GM19452 (cell line): ENCODE measurements at regions not wholly inside any gene's neighbourhood (a gene's known extent, or its start where the extent isn't known, plus 50 kb on each side); places are given as distances from the start of the nearest gene placed in this dataset.
A peak's percentile ranks its signal among the peaks of the same experiment; 100 is the strongest.
"Not testable (repeated sequence)": the region's sequence is repeated elsewhere in the genome, so short reads cannot be mapped to it uniquely, and the experiment has no call there.

ENCODE experiments used
- ATAC-seq: cut with Tn5 transposase; IDR thresholded peaks from one replicate; pipeline ENCODE4 v1.9.1; 2021; ENCODE audit not compliant: unreplicated experiment

GRCh38 chr2:194725169-194725568 lies 931.9 kb upstream of the SLC39A10 start:
- no peak for ATAC-seq

DNA sequence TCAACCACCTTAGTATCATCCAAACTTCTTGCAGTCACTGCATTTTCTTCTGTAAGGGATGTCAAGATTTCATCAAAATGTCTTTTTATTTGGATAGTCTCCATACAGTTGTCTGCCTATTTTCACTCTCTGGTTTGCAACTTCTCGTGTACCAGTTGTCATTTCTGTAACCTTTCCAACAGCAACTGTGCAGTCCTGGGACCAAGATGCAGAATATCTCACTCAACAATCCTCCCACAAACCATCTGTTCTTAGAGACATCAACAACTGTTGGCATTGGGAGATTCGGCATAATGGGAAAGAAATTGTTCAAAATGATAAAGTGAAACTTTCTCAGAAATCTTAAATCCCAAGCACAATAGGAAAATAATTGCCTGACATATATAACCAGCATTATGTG lies 933.6 kb upstream of the SLC39A10 start:
- ATAC-seq, result no peak

DNA sequence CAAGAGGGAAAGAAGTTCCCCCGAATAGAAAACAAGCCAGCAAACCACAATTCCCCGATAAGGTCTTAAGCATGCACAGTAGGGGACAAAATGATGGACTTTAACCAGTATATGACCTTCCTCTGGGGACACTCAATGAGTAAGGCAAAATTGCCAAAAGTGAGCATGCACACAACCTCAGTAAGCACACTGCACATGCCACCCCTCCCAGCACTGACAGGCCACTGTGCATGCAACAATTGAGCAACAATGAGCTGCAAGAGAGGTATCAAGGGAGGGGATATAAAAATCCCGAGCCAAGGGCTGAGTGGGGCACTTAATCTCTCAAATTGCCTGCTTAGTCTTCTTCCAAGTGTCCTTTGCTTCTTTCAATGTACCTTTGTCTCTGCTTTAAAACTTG lies 935.8 kb upstream of the SLC39A10 start:
- ATAC-seq, result no peak

DNA sequence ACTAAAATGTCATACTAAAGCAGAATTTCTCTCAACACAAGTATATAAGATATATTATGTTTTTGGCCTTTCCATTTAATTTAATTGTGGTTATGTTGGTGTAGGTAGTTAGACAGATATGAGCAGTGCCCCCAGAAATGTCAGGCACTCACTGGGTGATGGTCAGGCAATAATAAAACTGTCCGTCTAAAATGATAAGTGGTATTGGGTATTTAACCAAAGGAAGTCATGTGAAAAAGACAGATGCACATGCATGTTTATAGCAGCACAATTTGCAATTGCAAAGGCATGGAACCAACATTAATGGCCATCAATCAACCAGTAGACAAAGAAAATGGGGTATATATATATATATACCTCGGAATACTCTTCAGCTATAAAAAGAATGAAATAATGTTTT lies 936.6 kb upstream of the SLC39A10 start:
- no peak for ATAC-seq

GRCh38 chr2:194718881-194719280 lies 938.1 kb upstream of the SLC39A10 start:
- no peak for ATAC-seq

DNA sequence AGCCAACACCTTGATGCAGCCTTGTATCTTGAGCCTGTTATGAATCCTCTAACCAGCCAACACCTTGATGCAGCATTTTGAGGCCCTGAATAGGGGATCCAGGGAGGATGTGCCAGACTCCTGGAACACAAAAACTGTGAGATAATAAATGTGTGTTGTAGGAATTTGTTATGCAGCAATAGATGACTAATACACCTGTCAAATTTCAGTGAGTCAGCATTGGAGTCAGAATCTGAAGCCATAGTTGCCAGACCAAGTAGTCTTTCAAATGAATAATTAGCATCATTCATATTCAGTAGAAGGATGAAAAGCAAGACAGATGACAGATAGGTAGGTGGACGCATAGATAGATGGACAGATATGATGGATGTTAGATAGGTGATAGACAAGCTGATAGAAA lies 942.5 kb upstream of the SLC39A10 start:
- ATAC-seq, result no peak

GRCh38 chr2:194709840-194710239 lies 947.2 kb upstream of the SLC39A10 start:
- ATAC-seq, result no peak

- no peak for ATAC-seq
Observed at GRCh38 chr2:194706179-194706578, 950.8 kb upstream of the SLC39A10 start.

DNA sequence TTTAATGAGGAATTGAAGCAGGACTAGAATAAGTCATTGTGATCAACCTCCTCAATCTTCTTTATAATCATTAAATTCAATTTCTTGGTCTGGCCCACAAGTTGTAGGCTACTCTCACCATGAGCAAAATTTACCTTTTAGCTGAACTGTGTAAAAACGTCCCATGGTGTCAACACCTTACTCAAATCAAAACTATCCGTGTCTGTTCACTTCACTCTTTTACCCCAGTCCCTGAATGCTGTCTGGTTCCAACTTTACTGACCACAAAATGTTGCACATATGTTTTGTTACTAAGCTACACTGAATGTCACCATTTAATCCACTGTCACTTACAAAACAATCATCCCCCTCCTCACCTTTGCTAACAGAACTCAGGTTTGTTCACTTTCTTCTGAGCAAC lies 951.6 kb upstream of the SLC39A10 start:
- ATAC-seq, result no peak

DNA sequence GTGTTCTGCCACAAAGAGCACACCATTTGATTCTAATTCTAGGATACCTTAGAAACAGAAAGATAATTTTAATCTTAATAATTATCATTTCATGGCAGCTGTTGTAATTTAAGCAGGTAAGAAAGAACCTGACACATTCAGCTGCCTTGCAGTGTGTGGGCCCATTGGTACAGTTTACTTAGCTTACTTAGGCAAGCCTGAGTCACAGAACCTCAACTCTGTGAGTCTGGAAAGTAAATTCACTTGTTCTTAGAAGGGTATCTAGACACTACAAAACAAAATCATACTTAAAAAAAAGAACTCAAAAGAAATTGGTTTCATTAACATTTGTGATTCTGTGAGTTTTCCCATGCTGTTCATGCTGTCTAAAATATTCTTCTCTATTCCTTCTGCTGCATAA lies 956.3 kb upstream of the SLC39A10 start:
- ATAC-seq, result no peak

DNA sequence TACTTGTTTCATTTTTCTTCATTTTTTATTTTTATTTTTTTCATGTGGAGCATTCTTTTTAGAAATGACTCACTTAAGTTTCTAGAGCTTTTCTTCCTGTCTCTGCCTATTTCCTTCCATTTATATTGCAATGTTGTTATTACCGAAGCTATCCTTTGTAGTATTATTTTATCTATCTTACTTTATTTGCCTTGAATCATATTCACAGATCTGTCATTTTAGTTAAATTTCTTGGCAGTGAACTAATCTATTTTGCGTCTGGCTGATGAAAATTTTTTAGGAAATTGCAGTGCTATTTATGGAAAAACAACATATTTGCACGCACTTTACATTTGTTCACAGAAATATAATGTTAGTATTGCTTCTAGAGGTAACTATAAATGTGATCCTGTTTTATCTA lies 956.9 kb upstream of the SLC39A10 start:
- ATAC-seq, result no peak

GRCh38 chr2:194698012-194698411 lies 959.0 kb upstream of the SLC39A10 start:
- no peak for ATAC-seq

DNA sequence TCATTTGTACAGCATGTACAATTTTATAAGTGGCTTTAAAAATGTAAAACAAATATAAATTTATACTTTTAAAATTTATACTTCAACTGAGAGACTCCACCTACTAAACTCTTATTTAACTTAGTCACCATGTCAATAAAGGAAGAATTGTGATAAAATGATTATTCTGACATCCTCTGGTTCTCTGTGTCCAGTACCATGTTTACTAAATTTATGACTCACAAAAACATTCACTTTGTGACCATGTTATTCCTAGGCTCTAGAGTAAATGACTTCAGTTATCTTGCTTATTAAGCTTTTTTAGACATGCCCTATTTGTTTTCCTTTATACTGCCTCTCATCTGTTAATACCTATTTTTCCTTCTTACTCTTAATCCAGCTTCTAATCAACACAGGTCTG lies 959.6 kb upstream of the SLC39A10 start:
- no peak for ATAC-seq

DNA sequence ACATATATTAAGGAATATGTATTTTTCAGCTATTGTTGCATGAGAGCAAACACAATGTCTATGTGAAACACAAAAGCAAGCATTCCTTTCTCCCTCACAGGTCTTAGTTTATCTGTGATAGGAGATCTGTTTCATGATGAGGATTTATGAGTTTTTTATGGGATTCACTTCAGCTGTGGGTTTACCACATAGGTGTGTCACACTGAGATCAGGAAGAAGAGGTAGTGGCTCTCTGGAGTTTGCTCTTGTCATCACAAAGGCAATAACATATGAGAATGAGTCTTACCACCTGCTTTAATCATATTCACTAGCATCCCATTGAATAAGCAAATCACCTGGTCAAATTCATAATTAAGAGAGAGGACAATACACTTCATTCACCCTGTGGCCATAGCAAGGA lies 960.3 kb upstream of the SLC39A10 start:
- ATAC-seq, result no peak

DNA sequence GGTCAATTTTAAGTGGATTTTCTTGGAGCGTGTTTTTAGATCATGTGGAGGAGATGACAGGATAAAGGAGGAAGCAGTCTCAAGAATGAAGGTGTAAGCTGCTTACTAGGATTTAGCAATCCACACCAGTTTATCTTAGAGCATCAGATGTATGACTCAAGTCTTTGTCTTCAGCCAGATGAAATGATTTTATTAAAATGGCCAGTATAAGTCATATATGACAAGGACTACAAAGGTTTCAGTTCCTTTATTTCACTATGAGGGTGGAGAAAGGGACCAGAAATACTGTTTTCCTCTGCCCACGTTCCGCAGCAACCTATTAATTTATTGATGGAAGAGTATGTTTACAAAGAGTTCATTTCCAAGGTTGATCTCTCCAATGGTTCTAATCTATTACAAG lies 970.5 kb upstream of the SLC39A10 start:
- ATAC-seq, result no peak

GRCh38 chr2:194674043-194674442 lies 983.0 kb upstream of the SLC39A10 start:
- no peak for ATAC-seq

GRCh38 chr2:194672994-194673393 lies 984.0 kb upstream of the SLC39A10 start:
- ATAC-seq, result no peak

DNA sequence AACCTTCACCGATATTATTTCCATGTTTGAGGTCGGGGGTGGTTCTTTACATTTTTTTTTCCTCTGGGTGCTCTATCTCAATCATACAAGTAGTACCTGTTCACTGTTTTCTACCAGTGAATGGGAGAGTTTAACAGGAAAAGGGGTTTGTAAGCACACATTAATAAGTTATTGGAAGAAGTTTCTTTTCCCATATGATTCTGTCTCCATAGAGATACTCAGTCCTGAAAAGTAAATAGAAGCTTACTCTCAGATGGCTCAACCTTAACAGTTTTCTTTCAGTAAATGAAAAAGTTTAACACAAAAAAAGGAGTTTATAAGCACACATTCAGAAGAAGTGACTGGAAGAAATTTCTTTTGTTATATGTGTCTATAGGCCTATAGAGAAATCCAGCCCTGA lies 995.6 kb upstream of the SLC39A10 start:
- ATAC-seq, result no peak

- not testable (repeated sequence) for ATAC-seq
Observed at GRCh38 chr2:194639057-194639456, 1018.0 kb upstream of the SLC39A10 start.

DNA sequence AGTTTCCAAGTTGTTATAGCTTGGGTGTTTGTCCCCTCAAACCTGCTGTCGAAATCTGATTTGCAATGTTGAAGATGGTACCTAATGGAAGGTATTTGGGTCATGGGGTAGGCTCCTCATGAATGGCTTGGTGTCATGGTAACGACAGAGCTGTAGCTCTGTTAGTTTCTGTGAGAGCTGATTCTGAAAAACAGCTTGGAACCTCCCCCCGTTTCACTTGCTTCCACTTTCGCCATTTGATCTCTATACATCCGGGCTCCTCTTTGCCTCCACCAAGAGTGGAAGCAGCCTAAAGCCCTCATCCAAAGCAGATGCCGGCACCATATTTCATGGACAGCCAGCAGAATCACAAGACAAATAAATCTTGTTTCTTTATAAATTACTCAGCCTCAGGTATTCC lies 1035.1 kb upstream of the SLC39A10 start:
- ATAC-seq, result no peak

DNA sequence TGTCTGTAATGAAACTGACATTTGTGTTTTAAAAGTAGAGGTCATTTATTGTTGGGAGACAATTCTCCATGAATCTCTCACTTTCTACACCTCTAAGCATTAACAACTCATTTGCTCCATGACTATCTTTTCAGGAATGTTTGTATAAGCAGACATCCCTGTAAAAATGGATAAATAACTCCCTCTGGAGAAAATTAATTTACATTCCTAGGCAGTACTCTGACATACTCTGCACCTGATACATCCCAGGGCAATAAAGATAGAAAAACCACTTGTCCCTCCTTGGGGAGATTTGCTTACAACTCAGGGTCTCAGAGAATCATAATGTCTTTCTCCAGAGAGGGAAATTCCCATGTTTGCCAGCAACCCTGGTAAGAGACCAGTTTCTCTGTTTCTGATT lies 1037.7 kb upstream of the SLC39A10 start:
- no peak for ATAC-seq

DNA sequence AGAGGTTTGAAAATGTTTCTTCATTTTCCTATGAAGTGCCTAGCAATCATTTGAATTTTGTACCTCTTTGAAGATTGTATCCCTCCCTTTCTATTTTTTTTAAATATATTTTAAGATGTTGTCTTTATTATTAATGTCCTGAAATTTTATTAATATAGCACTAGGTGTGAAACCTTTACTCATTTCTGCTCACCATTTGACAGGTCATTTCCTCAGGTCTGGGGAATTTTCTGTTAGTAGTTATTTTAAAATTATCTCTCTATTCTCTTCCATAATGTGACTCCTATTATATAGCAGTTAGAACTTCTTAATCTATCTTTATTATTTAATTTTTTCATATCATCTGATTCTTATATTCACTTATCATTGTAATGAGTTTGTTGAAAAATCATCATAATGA lies 1038.6 kb upstream of the SLC39A10 start:
- no peak for ATAC-seq

DNA sequence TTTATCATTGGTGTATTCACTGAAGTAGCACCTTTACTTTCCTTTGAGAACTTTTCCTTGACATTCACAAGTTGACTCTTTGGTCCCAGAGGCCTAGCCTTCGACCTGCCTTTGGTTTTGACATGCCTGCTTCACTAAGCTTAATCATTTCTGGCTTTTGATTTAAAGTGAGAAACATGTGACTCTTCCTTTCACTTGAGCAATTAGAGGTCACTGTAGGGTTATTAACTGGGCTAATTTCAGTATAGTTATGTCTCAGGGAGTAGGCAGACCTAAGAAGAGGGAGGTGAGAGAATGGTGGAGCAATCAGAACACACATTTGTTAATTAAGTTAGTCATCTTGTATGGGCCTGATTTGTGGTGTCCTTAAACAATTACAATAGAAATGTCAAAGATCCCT lies 1040.7 kb upstream of the SLC39A10 start:
- ATAC-seq, result peak; percentile 64

- ATAC-seq, result no peak
Observed at GRCh38 chr2:194610297-194610696, 1046.7 kb upstream of the SLC39A10 start.
